Stimulated activated effector memory CD8-positive, alpha-beta T cell treated with anti-CD3 and anti-CD28 coated beads, Interleukin-12 subunit alpha, Interleukin-12 subunit beta, amount 100 ng/mL, for 72 hours (primary cell): ENCODE measurements at regions not wholly inside any gene's neighbourhood (a gene's known extent, or its start where the extent isn't known, plus 50 kb on each side); places are given as distances from the start of the nearest gene placed in this dataset.
"Not testable (repeated sequence)": the region's sequence is repeated elsewhere in the genome, so short reads cannot be mapped to it uniquely, and the experiment has no call there.

Experiments used
- ATAC-seq: fragments of 150-1000 bp; cut with Tn5 transposase; 2 replicates; pipeline ENCODE4 v1.10.0; 2021
- DNase-seq, 2 donors: peaks; one replicate each; pipeline ENCODE4 v3.0.0; 2021 to 2022; ENCODE audit warnings: low spot score in 2 of 2
- H3K27ac Mint-ChIP-seq: one replicate; pipeline ENCODE4 v1.8.0; 2022; ENCODE audit warnings: mild to moderate bottlenecking, mixed read lengths
- H3K36me3 Mint-ChIP-seq: one replicate; pipeline ENCODE4 v1.8.0; 2022; ENCODE audit warnings: mild to moderate bottlenecking, mixed read lengths
- H3K4me1 Mint-ChIP-seq: one replicate; pipeline ENCODE4 v1.8.0; 2022; ENCODE audit warnings: mixed read lengths
- H3K4me3 Mint-ChIP-seq: one replicate; pipeline ENCODE4 v1.8.0; 2022; ENCODE audit warnings: mild to moderate bottlenecking, mixed read lengths
- H3K9me3 Mint-ChIP-seq: one replicate; pipeline ENCODE4 v1.8.0; 2022; ENCODE audit warnings: mixed read lengths

DNA sequence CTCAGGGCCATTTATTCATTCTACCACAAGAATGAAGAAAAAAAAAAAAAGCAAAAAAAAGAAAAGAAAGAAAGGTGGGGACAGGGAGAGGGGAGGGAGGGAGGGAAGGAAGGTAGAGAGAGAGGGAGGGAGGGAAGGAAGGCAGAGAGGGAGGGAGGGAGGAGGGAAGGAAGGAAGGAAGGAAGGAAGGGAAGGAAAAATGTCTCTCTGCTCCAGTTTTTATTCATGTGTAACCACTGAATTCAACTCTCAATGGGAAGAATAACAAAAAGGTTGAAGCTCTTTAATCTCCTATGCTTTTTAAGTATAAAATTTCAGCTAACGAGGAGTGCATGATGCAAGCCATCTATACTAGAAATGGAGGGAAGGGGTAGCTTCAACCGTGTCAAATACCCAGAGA, 287.3 kb downstream of the MREG start:
- no peaks in the 10 kb centered on the region for H3K9me3 Mint-ChIP-seq
- no peaks in the 10 kb centered on the region for H3K36me3 Mint-ChIP-seq
- no peak for DNase-seq
- no peaks in the 10 kb centered on the region for H3K4me1 Mint-ChIP-seq
- no peak overlapping the region for H3K27ac Mint-ChIP-seq
- ATAC-seq: no peak
- no peak overlapping the region for H3K4me3 Mint-ChIP-seq

- H3K4me1 Mint-ChIP-seq: no peaks in the 10 kb centered on the region
- no peak overlapping the region for H3K27ac Mint-ChIP-seq
- no peak for ATAC-seq
- DNase-seq: no peak
- H3K9me3 Mint-ChIP-seq: no peaks in the 10 kb centered on the region
- H3K4me3 Mint-ChIP-seq: no peak overlapping the region
- H3K36me3 Mint-ChIP-seq: no peaks in the 10 kb centered on the region
These were observed 288.3 kb upstream of the FN1 start for GRCh38 chr2:215724146-215724545.

DNA sequence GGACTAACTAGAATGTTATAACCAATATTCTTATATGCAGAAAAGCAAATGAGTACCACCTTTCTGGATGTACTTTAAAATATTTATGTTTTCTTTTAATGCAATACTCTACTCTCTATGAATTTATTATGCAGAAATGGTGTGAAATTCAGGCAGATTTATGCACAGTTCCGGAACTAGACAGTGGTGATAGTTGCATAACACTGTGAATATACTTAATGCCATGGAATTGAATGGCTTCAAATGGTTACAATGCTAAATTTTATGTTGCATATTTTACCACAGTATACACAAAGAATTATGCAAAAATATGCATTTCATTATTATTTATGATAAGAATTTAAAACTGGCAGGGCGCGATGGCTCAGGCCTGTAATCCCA, 287.8 kb upstream of the FN1 start:
- no peak for DNase-seq
- H3K27ac Mint-ChIP-seq: no peak overlapping the region
- no peaks in the 10 kb centered on the region for H3K9me3 Mint-ChIP-seq
- H3K36me3 Mint-ChIP-seq: no peaks in the 10 kb centered on the region
- H3K4me3 Mint-ChIP-seq: no peak overlapping the region
- ATAC-seq: no peak
- H3K4me1 Mint-ChIP-seq: no peaks in the 10 kb centered on the region

DNA sequence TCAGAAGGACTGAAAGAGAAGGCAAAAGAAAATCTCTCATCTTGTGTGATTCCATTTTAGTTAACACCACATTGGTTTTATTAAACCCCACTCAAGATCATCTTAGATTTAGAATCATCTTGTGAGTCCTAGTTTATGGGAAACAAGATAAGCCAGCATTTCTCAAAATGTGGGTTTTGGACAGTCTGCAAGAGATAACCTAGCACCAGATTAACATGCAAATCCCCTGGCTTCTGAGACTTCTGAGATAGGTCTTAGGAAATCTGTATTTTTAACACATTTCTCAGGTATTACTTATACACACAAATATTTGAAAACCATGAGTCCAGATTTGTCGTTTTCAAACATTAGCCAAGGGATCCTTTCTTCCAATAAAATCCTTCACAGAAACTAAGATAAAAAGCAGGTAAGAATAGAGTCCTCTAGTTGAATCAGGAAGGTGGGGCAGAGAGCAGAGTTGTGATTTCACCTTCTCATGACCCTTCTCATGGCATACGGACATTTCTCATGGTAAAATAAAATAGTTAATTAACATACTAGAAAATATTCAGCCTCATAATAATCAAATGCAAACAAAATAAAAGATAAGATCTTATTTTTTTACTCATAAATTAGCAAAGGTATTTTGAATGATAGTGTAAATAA, 287.2 kb upstream of the FN1 start:
- ATAC-seq (no peak), DNase-seq (no peak)
- Mint-ChIP-seq H3K9me3 (no peaks in the 10 kb centered on the region), H3K4me3 (no peak overlapping the region), H3K4me1 (no peaks in the 10 kb centered on the region), H3K36me3 (no peaks in the 10 kb centered on the region), H3K27ac (no peak overlapping the region)

GRCh38 chr2:215722125-215722524, 286.3 kb upstream of the FN1 start:
- no peak overlapping the region for H3K4me3 Mint-ChIP-seq
- no peaks in the 10 kb centered on the region for H3K9me3 Mint-ChIP-seq

DNA sequence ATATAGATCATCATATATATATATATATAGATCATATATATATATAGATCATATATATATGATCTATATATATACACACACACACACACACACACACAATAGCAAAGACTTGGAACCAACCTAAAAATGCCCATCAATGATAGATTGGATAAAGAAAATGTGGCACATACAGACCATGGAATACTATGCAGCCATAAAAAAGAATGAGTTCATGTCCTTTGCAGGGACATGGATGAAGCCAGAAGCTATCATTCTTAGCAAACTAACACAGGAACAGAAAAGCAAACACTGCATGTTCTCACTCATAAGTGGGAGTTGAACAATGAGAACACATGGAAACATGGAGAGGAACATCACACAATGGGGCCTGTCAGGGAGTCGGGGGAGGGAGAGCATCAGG, 285.6 kb upstream of the FN1 start:
- ATAC-seq, H3K9me3 Mint-ChIP-seq, H3K4me3 Mint-ChIP-seq, H3K4me1 Mint-ChIP-seq, DNase-seq, H3K36me3 Mint-ChIP-seq, H3K27ac Mint-ChIP-seq: not testable (repeated sequence)

More at GRCh38 chr2:215722125-215722524, 286.3 kb upstream of the FN1 start:
- ATAC-seq (no peak), DNase-seq (no peak)
- no peaks in the 10 kb centered on the region for H3K36me3 Mint-ChIP-seq
- H3K27ac Mint-ChIP-seq: no peak overlapping the region
- H3K4me1 Mint-ChIP-seq: no peaks in the 10 kb centered on the region

DNA sequence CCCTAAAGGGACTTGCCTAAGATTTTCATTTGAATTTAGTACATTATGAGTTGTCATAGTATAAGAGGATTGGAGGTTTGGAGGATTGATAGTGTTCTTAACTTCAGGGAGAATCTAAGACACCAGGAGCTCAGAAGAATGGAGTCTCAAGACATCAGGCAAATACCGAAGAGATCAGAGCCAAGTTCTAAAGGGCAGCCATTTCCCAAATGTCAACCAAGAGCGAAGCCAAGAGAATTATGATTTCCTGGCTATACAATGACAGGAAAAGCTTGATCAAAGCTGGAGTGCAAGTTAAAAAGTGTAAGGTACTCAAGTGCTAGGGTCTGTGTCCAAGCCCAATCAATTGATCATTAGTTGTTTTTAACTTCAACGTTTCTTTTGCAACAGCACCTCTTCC, 283.0 kb upstream of the FN1 start:
- H3K9me3 Mint-ChIP-seq: no peaks in the 10 kb centered on the region
- no peak overlapping the region for H3K4me3 Mint-ChIP-seq
- no peak for ATAC-seq
- no peaks in the 10 kb centered on the region for H3K36me3 Mint-ChIP-seq
- no peak overlapping the region for H3K27ac Mint-ChIP-seq
- no peak for DNase-seq
- no peaks in the 10 kb centered on the region for H3K4me1 Mint-ChIP-seq

- no peak for ATAC-seq
These were observed 282.6 kb upstream of the FN1 start for GRCh38 chr2:215718436-215718835.

DNA sequence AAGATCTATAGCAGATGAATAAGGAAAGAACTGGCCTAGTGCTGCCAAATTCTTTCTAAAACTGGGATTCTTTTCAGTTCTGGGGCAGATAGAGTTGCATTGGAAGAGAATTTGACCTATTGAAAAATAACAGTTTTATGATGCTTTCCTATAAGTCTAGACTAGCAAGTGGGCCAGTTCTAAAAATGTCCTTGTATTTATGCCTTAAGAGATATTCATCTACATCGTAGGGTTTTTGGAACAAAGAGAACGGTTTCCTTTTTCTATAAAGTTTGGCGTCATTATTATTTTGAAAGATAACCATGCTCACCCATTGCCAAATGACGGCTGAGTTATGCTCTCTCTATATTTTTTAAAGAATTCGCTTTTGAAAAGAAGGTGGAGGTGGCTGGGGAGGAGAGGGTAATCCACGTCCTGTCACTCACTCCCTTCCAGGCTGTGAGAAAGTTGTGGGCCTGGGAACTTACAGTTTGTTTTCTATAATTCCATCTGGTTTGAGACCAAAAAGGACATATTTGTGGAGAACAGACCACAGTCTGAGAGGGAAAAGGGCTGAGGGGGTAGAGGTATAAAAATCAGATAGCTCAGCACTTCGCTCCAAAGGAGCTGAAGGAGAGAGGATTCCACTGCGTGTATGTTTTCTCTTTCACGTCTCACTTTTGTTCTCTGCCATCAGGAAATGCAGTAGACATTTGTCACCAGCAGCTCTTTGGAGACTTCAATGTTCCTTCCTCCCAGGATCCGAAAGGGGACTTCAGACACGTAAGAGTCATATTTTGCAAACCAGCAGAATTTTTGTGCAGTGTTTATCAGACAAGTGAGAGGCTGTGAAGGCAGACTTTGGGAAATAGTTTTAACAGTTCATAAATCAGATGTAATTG, 281.9 kb upstream of the FN1 start:
- no peaks in the 10 kb centered on the region for H3K9me3 Mint-ChIP-seq
- no peak overlapping the region for H3K27ac Mint-ChIP-seq
- H3K36me3 Mint-ChIP-seq: no peaks in the 10 kb centered on the region
- no peak overlapping the region for H3K4me3 Mint-ChIP-seq
- H3K4me1 Mint-ChIP-seq: no peaks in the 10 kb centered on the region
- no peak for ATAC-seq
- DNase-seq: no peak

More at GRCh38 chr2:215718436-215718835, 282.6 kb upstream of the FN1 start:
- no peak for DNase-seq
- Mint-ChIP-seq H3K4me3 (no peak overlapping the region), H3K9me3 (no peaks in the 10 kb centered on the region), H3K4me1 (no peaks in the 10 kb centered on the region), H3K36me3 (no peaks in the 10 kb centered on the region), H3K27ac (no peak overlapping the region)

DNA sequence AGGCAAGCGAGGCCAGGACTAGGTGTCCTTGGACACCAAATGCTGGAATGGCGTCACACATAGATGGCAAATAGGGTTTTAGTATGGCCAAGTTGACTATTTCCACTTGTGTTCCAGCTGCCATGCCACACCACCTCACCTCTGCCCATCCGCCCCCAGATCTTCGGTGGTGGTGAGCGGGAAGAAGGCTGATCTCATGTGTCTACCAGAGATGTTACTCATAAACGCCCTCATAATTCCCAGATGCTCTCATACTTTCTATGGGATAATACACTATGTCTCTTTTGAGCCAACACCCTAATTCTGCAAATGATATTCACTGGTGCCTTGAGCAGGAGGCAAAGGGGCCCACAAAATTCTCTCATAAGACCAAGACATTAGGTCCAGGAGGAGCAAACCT, 281.1 kb upstream of the FN1 start:
- no peak overlapping the region for H3K27ac Mint-ChIP-seq
- H3K36me3 Mint-ChIP-seq: no peaks in the 10 kb centered on the region
- no peaks in the 10 kb centered on the region for H3K9me3 Mint-ChIP-seq
- H3K4me1 Mint-ChIP-seq: no peaks in the 10 kb centered on the region
- DNase-seq (no peak), ATAC-seq (no peak)
- no peak overlapping the region for H3K4me3 Mint-ChIP-seq

- no peaks in the 10 kb centered on the region for H3K4me1 Mint-ChIP-seq
- no peaks in the 10 kb centered on the region for H3K9me3 Mint-ChIP-seq
- no peak overlapping the region for H3K27ac Mint-ChIP-seq
- DNase-seq (no peak), ATAC-seq (no peak)
- no peak overlapping the region for H3K4me3 Mint-ChIP-seq
- H3K36me3 Mint-ChIP-seq: no peaks in the 10 kb centered on the region
These were observed 277.3 kb upstream of the FN1 start for GRCh38 chr2:215712871-215713790.

- Mint-ChIP-seq H3K27ac (no peak overlapping the region), H3K9me3 (no peaks in the 10 kb centered on the region), H3K4me1 (no peaks in the 10 kb centered on the region), H3K36me3 (no peaks in the 10 kb centered on the region), H3K4me3 (no peak overlapping the region)
- ATAC-seq (no peak), DNase-seq (no peak)
These were observed 276.5 kb upstream of the FN1 start for GRCh38 chr2:215712219-215712868.

DNA sequence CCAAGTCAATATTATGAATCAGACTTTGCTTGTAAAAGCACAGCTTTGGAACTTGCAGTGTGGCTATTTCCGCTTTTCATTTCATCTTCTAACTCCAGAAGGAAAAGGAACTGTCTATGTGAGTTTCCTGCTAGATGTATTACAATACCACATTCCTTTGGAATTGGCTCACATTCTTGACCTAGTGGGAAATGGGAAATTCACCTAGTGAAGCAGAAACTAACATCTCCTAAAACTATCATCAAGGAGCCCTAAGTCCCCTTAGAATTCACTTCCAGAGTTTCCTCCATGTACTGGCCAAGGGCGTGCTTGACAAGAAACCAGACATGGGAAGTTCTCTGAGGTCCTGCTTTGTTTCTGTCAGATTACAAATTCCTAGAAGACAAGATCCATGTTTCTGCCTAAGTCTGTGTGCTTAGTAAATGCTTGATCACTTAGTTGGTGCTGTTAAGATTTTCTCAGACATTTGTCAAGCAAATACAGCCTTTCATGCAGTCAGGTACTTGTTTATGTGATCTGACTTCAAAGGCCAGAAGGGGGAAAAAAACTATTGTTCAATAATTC, 275.7 kb upstream of the FN1 start:
- Mint-ChIP-seq H3K4me1 (no peaks in the 10 kb centered on the region), H3K4me3 (no peak overlapping the region), H3K9me3 (no peaks in the 10 kb centered on the region), H3K36me3 (no peaks in the 10 kb centered on the region), H3K27ac (no peak overlapping the region)
- no peak for ATAC-seq
- DNase-seq: no peak

GRCh38 chr2:215707608-215708007, 271.7 kb upstream of the FN1 start:
- DNase-seq (no peak), ATAC-seq (no peak)
- Mint-ChIP-seq H3K4me1 (no peaks in the 10 kb centered on the region), H3K36me3 (no peaks in the 10 kb centered on the region), H3K9me3 (no peaks in the 10 kb centered on the region), H3K27ac (no peak overlapping the region), H3K4me3 (no peak overlapping the region)
